ENCODE measurements at regions not wholly inside any gene's neighbourhood (a gene's known extent, or its start where the extent isn't known, plus 50 kb on each side); places are given as distances from the start of the nearest gene placed in this dataset.
"Not testable (repeated sequence)": the region's sequence is repeated elsewhere in the genome, so short reads cannot be mapped to it uniquely, and the experiment has no call there.

DNA sequence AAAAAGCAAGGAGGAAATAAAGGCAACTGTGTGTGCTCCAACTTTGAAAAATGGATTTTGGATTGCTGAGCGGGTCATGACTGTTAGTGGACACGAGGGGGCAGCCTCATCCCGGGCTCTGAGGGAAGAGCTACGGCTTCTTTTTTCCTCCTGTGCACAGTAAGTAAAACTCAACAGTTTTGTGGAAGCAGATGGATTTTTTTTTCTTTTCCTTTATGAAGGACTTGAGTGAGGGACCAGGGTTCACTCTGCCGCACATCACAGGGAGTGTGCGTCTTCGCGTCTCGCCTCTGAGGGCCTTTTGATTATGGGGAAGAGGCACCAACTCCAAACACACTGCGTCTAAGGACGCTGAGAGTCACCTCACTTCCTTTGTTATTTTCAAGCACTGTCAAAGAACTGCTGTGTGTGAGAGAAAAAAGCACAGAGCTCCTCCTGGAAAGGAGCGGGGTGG lies 80.3 kb upstream of the GOT2 start:
- DNase-seq (ENCODE audit: low spot score): peak; percentile 25

DNA sequence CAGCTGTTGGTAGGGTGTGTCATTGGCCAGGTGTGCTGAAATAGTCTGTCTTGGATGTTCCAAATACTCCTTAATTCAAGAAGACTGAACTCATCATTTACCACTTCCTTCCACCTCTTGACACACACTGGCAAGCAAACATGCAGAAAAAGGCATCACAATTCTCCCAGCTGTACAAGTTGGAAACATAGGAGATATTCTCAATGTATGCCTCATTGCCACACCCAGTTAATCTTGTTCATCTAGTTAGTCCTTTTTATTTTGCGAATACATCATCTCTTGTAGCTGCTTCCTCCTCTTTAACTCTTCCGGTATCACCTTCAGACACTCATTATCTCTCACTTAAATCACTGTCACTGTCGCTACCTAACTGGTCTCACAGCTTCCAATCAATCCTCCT lies 75.1 kb upstream of the GOT2 start:
- no peak for DNase-seq (ENCODE audit: low spot score)

DNA sequence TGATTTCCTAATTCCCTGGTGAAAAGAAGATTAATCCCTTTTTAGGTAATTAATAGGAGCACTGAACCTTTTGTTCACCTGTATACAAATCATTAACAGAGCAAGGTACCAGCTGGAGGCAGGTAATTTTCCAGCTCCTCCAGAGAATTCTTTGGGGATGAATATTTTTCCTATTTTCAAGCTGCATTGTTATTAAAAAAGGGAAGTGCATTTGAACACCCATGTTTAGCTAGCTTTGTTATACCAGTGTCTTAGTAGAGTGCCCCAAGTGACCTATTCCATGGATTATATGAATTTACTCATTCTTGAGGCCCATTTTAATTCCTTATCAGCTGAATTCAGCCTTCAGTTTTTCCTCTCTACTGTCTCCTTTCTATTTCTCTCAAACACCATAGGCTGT lies 73.2 kb upstream of the GOT2 start:
- DNase-seq (ENCODE audit: low spot score): no peak

DNA sequence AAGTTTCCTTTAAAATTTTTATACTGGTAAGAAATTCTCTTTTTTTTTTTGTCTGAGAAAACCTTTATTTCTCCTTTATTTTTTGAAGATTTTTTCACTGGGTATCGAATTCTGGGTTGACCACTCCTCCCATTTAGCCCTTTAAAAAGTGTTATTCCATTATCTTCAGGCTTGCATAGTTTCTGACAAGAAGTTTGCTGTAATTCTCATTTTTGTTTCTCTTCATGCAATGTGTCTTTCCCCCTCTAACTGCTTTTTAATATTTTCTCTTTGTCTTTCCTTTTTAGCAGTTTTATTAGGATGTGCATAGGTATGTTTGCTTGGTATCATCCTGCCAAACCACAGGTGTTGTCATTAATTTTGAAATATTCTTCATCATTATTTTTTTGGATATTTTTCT lies 67.7 kb upstream of the GOT2 start:
- DNase-seq (ENCODE audit: low spot score): no peak

DNA sequence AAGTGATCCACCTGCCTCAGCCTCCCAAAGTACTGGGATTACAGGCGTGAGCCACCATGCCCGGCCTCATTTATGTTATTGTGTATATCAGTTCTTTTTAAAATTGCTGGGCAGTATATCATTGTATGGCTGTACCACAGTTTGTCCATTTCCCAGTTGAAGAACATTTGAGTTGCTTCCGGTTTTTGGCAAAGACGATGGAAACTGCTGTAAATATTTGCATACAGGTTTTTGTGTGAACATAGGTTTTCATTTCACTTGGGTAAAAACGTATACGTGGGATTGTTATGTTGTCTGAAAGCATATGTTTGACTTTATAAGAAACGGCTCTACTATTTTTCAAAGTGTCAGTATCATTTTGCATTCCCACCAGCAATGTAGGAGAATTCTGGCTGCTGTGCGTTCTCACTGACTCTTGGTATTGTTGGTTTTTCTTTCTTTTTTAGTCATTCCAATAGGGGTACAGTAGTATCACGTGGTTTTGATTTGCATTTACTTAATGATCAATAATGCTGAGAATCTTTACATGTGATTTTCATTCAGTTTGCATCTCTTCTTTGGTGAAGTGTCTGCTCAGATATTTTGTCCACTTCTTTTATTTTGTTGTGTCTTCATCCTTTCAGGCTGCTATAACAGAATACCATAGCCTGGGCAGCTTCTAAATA lies 63.2 kb upstream of the GOT2 start:
- DNase-seq (ENCODE audit: low spot score): no peak

DNA sequence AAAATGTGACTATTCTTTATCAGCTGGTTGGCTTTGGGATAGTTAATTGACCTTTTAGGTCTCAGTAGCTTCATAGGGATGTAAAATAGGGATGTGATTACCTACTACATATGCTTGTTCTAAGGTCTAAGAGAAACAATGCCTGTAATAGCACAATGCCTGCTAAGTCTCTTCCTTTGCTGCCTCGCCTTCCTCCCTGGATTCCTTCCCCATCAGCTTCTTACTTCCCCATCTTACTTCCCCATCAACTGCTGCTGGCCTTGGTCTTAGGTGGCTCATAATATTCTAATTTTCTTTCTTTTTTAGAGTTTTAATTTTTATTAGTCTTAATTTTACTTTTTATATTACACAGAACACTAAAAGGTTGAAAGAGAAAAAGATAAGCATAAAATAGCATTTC lies 59.2 kb upstream of the GOT2 start:
- no peak for DNase-seq (ENCODE audit: low spot score)

DNA sequence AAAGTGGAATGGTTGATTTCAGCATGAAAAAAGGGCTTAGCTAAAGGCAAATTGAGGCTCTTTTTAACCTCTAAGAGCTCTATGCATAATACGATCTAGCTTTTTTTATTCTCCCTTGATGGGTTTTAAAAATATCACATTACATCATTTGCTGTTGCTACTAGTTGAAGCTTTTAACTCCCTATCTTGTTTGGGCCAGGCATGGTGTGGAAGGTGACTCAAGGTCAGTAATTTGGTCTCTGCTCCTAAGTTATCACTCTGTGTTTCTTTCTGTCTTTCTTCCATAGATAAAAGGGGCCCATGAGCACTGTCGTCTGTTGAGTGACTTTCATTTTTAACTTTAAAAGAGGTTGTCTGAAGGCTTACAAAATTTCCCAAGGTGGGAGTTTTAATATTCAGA lies 58.1 kb upstream of the GOT2 start:
- DNase-seq (ENCODE audit: low spot score): no peak

DNA sequence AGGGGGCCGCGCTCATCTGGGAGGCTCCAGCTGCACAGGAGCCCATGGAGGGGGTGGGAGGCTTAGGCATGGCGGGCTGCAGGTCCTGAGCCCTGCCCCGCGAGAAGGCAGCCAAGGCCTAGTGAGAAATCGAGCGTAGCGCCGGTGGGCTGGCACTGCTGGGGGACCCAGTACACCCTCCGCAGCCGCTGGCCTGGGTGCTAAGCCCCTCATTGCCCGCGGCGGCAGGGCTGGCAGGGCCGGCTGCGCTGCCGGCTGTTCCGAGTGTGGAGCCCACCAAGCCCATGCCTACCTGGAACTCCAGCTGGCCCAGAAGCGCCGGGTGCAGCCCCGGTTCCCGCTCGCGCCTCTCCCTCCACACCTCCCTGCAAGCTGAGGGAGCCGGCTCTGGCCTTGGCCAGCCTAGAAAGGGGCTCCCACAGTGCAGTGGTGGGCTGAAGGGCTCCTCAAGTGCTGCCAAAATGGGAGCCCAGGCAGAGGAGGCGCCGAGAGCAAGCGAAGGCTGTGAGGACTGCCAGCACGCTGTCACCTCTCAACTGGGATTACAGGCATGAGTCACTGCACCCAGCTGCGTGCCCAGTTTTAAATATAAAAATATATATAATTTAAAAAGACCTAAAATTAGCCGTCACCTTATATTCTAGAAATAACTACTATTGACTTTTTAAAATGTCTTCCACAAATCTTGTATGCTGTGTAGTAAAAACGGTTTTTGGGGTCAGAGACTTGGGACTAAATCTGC lies 56.9 kb upstream of the GOT2 start:
- DNase-seq (ENCODE audit: low spot score): not testable (repeated sequence)

DNA sequence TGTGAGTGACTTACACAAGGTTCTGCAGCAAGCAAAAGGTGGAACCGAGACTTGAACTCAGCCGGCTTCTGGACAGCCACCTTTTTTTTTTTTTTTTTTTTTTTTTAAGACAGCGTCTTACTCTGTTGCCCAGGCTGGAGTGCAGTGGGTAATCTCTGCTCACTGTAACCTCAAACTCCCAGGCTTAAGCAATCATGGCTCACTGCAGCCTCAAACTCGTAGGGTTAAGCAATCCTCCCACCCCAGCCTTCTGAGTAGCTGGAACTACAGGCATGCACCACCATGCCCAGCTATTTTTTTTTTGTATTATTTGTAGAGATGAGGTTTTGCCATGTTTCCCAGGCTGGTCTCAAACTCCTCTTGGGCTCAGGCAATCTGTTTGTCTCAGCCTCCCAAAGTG lies 55.2 kb upstream of the GOT2 start:
- DNase-seq (ENCODE audit: low spot score): no peak
